CD4-positive, alpha-beta T cell treated with Interleukin-6 for 4 hours (primary cell): ENCODE measurements at regions not wholly inside any gene's neighbourhood (a gene's known extent, or its start where the extent isn't known, plus 50 kb on each side); places are given as distances from the start of the nearest gene placed in this dataset.
A peak's percentile ranks its signal among the peaks of the same experiment; 100 is the strongest.
"Not testable (repeated sequence)": the region's sequence is repeated elsewhere in the genome, so short reads cannot be mapped to it uniquely, and the experiment has no call there.

Experiments
- DNase-seq: peaks from one replicate; pipeline ENCODE4 v3.0.0-alpha.2; 2020; ENCODE audit warnings: mixed read lengths

GRCh38 chr3:10109-10996 is 186.2 kb upstream of the CHL1 start:
- DNase-seq, result not testable (repeated sequence)

- peak; percentile 3 for DNase-seq
Observed at GRCh38 chr3:11734-12133, 184.8 kb upstream of the CHL1 start.

DNA sequence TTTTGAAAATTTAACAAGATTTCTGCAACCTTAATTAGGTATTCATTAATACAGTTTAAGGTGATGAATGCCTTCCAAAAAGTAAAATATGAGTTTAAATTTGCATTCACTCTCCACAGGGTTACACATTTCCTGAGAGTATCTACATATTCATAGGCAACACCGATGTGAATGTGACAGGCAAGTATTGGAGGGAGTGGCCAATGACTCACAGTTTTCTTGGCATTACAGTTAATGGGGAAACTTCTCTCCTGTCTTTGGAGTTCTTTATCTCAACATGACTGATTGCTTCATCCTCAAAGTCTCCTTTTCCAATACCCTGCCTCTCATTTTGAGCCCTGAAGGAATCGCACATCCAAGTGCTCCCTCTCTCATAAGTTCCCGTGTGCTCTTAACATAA is 181.9 kb upstream of the CHL1 start:
- DNase-seq, result no peak

- no peak for DNase-seq
Observed at GRCh38 chr3:16366-16765, 180.2 kb upstream of the CHL1 start.

GRCh38 chr3:20421-20820 is 176.1 kb upstream of the CHL1 start:
- no peak for DNase-seq

DNA sequence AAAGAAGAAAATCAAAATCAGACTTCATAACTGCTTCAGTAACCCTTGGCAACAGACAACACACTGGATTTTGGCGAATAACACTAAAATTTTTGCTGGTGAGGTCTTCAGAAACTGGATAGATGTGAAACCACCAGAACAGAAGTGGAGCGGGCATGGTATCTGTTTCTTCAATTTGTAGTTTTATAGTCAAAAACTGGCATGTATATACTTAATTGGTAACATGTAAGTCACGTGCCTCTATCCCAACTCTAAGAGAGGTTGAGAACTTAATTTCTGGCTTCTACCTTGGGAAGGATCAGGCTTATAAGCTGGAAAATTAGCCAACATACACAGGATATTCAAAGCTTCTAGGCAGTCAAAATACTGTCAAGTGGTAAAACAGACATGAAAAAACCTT is 172.6 kb upstream of the CHL1 start:
- DNase-seq, result no peak

DNA sequence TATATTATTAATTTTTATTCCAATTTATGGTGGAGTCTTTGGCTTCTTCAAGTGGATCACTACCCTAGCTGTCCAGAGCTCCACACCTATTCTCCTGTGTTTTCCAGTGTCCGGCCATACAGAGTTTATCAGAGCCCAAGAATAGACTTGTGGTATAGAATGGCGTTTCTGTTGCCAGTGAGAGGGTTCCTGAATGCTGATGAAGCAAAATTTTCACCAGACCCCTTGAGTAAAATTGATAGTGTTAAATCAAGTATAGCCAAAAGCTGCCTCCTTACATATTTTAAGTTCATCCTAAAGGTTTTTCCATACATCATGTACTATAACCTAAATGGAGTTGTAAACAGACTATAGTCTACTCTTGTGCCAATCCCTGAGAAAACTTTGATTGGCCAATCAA is 171.5 kb upstream of the CHL1 start:
- no peak for DNase-seq

- DNase-seq, result not testable (repeated sequence)
Observed at GRCh38 chr3:35985-36384, 160.6 kb upstream of the CHL1 start.

DNA sequence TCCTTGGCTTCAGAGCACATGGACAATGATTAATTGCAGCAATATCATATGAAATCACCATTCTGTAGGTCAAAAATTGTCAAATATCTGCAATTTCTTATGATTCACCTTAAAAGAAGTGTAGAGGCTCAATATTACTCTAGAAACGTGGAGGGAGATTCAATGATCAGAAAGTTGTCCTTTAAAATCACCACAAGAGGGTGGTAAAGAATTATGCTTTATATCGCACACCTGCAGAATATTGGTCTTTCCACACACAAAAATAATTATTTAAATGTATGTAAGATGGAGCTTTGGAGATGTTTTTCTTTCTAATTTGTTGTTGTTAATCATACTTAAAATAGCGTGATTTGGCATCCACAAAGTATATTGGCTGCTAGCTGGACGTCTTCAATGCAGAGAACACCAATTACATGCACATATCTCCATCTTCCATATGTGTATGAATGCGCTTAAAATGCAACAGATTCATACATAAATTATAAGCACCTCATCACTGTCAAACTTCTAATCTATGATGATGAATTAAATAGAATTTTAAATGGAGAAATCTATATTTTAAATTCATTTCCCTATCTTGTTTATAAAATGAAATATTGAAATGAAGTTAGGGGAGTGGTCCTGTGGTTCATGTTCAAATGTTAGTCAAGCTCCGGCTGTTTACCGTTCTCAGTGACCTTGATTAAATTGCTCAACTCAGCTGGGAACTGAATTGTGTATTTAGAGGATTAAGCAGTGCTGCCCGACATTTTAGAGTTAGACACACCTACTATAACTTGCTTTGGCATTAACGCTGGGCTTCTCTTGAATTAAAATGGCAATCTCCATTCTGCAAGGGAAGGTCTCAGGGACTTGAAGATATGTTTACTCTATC is 153.5 kb upstream of the CHL1 start:
- DNase-seq, result not testable (repeated sequence)

DNA sequence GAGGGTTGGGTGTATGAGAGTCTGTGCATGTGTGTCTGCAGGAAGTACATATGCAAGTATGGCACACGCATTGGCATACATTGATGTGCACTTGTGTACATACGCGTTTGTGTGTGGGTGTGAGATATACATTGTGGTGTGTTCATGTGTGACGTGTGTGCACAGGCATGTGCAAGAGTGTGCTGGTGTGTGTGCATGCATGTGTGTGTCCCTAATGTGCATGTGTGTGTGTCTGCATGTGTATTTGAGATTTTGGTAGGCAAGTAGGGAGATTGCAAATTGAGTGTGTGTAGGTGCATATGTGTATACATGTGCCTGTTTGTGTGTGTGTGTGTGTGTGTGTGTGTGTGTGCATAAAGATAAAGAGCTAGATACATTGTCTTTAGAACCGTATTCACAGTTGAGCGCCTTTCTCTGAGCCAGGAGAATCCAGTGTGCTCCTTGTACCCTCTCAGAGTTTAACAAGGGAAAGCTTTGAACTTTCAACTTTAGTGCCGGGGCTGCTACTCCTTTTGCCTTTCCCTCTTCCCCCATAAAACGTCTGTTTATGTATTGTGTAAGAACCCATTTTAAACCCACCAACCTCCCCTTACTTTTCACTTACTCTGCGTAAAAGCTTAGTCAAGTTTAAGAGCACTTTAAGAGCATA is 152.4 kb upstream of the CHL1 start:
- DNase-seq, result no peak

GRCh38 chr3:44941-45340 is 151.6 kb upstream of the CHL1 start:
- DNase-seq, result not testable (repeated sequence)

GRCh38 chr3:46576-46975 is 150.0 kb upstream of the CHL1 start:
- no peak for DNase-seq

DNA sequence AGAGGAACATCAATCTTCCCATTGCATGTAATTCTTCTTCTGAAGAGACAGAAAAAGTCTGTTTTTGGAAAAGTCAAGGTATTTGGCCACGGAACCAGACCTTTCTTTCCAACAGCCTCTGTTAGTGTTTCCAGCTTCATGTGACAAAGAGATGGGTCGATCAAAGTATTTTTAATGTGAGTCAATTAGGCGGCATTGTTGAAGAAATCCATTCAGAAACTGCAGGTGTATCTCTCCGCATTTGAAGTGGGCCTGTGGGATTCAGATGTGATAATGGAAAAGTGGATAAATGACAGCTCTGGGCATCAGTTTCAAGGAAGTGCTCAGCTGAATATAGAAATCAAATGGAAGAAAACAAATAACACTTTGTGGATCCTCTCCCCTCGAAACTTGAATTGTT is 143.1 kb upstream of the CHL1 start:
- DNase-seq, result not testable (repeated sequence)

DNA sequence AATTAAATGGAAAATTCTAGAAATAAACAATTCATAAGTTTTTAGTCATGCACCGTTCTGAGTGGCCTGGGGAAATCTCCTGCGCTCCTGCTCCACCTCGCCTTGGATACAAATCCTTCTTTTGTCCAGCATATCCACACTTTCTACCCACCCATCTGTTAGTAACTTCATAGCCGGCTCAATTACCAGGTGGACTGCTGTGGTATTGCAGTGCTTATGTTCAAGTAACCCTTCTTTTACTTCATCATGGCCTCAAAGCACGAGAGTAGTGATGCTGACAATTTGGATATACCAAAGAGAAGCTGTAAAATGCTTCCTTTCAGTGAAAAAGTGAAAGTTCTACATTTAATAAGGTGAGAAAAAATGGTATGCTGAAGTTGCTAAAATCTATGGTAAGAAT is 142.3 kb upstream of the CHL1 start:
- DNase-seq, result no peak

DNA sequence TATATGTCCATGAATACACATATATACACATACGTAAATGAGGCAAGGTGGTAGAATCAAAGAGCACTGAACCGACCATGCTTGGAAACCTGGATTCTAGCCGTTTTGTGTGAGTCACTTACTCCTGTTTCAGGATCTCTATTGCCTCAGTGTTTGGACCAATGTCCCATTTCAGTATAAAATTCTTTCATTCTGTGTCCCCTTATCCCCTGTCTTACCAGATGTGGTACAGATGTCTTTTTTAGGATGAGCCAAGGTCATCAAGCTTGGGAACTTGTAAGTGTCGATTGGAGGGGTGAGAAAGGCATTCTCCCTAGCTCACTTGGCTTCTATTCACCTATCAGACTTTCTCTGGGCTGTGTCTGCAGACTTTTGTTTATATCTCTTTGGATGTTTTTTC is 139.9 kb upstream of the CHL1 start:
- no peak for DNase-seq

DNA sequence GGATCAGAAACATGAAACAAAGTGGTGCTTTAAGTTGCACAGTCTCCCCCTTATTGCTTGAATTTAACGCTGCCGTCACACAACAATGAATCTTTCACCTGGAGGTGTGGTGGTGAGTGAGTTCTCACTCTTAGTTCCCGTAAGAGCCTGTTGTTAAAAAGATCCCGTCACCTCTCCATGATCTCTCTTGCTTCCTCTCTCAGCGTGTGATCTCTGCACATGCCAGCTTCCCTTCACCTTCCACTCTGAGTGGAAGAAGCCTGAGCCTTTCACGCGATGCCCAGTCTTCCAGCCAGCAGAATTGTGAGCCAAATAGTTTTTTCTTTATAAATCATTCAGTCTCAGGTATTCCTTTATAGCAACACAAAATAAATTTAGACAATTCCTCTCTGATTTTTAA is 136.7 kb upstream of the CHL1 start:
- no peak for DNase-seq

GRCh38 chr3:63095-63765 is 133.3 kb upstream of the CHL1 start:
- no peak for DNase-seq

GRCh38 chr3:69690-70089 is 126.9 kb upstream of the CHL1 start:
- no peak for DNase-seq

- no peak for DNase-seq
Observed at GRCh38 chr3:72776-73175, 123.8 kb upstream of the CHL1 start.

GRCh38 chr3:73271-73670 is 123.3 kb upstream of the CHL1 start:
- no peak for DNase-seq

GRCh38 chr3:74676-75243 is 121.8 kb upstream of the CHL1 start:
- DNase-seq, result no peak

GRCh38 chr3:75260-75659 is 121.3 kb upstream of the CHL1 start:
- DNase-seq, result no peak

DNA sequence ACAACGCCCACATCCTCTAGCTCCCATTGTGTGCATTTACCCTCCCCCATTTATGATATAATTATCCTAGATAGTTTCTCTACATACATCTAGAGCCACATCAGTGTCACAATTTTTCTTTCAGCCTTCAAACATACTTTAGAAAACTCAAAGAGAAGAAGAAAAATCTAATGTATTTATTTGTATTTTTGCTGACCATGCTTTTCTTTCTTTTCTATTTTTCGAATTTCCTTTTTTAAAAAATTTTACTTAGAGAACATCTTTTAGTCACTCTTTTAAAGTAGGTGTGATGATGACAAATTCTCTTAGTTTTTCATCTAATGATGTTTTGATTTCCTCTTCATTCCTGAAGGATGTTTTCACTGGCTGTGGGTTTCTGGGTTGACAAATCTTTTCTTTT is 117.0 kb upstream of the CHL1 start:
- no peak for DNase-seq
